IPS DF 19.7 (cell line): ENCODE measurements at regions not wholly inside any gene's neighbourhood (a gene's known extent, or its start where the extent isn't known, plus 50 kb on each side); places are given as distances from the start of the nearest gene placed in this dataset.

Experiments used
- DNase-seq: peaks from one replicate; pipeline ENCODE4 v3.0.0-alpha.2; 2013; ENCODE audit warnings: low read depth, low spot score

GRCh38 chr16:85326113-85326793 lies 214.0 kb upstream of the CIBAR2 start:
- no peak for DNase-seq

DNA sequence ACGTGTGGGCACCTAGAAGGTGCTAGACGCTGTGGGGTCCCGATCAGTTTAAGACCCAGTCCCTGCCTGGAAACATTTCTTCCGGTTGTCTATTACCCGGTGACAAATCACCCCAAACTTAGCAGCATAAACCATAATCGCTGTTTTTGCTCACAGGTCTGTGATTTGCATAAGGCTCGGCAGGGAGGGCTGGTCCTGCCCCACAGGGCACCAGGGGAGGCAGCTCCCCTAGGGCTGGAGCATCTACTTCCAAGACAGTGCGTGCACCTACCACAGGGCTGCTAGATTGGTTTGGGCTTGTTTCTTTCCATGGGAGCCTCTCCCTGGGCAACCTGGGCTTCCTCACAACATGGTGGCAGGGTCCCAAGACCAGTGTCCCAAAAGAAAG lies 214.5 kb upstream of the CIBAR2 start:
- DNase-seq: no peak

GRCh38 chr16:85327731-85328675 lies 215.7 kb upstream of the CIBAR2 start:
- peak; percentile 85 for DNase-seq

- no peak for DNase-seq
Observed at GRCh38 chr16:85328676-85329058, 216.4 kb upstream of the CIBAR2 start.

DNA sequence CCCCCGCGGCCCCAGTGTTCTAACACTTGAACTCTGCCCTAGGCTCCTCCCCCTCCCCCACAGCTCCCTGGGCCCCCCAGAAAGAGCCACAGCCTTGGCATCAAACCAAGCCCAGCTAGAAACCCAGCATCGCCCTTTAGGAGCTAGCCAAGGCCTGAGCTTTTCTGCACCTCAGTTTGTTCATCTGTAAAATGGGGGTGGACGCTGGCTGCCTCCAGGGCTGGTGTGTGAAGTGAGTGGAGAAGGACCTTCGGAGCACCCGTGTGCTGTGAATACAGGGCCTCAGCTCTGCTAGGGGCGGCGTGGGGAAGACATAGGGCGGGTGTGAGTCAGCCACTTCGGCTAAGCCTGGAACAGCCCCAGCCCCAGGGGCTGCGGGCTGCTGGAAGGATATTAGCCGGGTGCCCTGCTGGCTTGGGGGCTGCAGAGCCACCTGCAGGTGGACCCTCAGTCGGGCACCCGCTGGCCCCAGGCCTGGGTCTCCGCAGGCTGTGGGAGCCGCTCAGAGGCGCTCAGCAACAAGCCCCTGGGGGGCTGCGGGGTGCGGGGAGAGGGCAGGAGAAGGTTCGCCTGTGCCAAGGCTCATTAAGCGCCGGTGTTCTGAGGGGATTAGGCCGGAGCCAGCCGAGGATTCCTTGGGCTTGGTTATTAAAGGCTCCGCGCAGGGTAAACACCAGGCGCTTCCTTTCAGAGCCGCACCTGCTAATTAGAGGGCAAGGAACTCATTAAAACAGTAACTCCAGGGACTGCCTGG lies 217.0 kb upstream of the CIBAR2 start:
- DNase-seq: no peak

- no peak for DNase-seq
Observed at GRCh38 chr16:85330006-85330693, 217.9 kb upstream of the CIBAR2 start.

GRCh38 chr16:85330694-85331188 lies 218.5 kb upstream of the CIBAR2 start:
- peak; percentile 87 for DNase-seq

DNA sequence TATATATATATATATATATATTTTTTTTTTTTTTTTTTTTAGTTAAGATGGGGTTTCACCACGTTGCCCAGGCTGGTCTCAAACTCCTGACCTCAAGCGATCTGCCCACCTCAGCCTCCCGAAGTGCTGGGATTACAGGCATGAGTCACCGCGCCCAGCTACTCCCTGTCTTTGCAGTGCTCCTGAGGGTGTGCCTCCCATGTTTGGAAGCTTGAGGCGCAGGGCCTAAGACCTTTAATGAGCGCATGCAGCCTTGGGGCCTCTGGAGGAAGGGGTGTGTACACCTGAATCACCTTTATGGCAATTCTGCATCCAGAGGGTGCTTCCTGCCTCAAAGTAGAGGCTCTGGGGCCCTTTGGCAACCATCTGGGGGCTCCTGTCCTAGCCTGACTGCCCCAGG lies 219.4 kb upstream of the CIBAR2 start:
- DNase-seq: no peak

- peak; percentile 88 for DNase-seq
Observed at GRCh38 chr16:85332175-85332574, 219.9 kb upstream of the CIBAR2 start.

GRCh38 chr16:85333337-85333736 lies 221.1 kb upstream of the CIBAR2 start:
- no peak for DNase-seq

DNA sequence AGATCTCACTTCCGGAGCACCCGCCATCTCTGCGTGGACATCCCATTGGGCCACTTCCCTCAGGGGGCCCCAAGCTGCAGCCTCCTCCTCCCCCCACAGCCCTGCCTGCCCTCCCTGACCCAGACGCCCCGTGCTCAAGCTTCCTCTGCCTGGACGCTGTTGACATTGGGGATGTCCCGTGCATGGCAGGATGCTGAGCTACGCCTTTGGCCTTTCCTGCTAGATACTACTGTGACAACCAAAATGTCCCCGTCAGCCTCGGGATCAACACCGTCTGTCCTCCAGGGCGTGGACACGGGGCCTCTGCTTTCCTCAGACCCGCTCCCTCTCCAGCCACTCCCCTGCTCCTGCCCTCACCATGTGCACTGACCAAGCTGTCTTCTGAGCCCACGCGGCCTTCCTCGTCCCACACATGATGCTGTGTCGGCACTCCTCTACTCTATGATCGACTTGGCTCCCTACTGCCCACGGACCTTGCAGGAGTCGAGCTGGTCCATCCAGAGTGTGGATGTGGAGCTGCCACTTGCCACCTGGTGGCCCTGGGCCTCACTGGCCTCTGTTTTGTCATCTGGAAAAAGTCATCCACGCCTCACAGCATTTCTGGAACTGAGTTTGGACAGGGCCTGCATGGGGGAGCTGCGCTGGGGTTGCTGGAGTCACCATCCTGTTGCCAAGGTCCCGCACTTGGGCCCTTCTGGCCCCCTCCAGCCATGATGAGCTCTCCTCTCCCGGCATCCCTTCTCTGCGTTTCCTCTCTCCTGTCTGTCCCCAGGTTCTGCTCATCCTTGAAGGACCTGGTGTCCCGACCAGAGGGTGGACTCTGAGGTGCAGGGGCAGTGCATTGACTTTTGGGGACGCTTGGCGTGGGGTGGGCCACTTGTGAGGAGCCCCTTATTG lies 221.7 kb upstream of the CIBAR2 start:
- no peak for DNase-seq

- DNase-seq: no peak
Observed at GRCh38 chr16:85334718-85335583, 222.7 kb upstream of the CIBAR2 start.

DNA sequence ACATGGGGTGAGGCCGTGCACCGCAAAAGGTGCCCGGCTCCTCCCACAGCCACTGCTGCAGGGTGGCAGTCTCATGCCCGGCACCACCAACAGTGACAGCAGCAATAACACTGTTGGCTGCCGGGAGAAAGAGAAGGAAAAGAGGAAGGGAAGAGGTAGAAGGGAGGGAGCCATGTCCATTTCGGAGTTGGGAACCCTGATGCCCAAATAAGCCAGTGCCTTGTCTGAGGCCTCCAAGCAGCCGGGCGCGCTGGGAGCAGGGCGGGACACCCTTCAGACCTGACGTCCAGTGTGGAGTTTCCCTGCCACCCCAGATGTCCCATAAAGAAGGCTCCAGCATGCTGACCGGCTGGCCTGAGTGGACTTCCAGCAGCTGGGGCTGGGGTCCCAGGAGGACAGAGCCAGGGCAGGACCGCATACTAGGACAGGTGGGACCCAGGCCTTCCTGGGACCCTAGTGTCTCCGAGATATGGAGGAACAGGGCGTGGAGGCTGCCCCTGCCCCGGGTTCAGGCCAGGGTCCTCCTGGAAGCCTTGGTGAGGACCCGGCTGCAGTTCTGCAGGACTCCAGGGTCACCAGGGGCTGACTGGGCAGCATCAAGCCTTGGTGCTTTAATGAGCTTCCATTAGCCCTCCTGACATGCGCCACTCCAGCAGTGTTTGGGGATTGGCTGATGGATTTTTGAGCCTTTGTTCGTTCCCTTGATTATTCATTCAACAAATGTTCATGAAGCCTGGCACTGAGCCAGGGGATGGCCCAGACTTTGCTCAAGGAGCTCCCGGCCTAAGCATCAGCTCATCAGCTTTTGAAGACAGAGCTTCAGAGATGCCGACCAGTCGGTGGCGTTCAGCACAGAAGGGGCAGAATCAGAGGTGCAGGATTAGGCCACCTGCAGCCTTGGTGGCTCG lies 223.6 kb upstream of the CIBAR2 start:
- no peak for DNase-seq

GRCh38 chr16:85337910-85338637 lies 225.8 kb upstream of the CIBAR2 start:
- DNase-seq: no peak

- no peak for DNase-seq
Observed at GRCh38 chr16:85338638-85338982, 226.3 kb upstream of the CIBAR2 start.

GRCh38 chr16:85338989-85339685 lies 226.9 kb upstream of the CIBAR2 start:
- no peak for DNase-seq
